Fibroblast of lung (primary cell): ENCODE measurements at regions not wholly inside any gene's neighbourhood (a gene's known extent, or its start where the extent isn't known, plus 50 kb on each side); places are given as distances from the start of the nearest gene placed in this dataset.

Experiments
- EZH2 ChIP-seq: IDR thresholded peaks from 2 replicates; pipeline ENCODE4 v1.5.1; 2012; ENCODE audit warnings: low read length, control low read depth, mild to moderate bottlenecking; ENCODE audit errors: missing control alignments
- TF ChIP-seq, protein P1 (sequence below), 2 donors: IDR thresholded peaks in 1 of 2; conservative IDR thresholded peaks in 1 of 2; 1 replicate in 1 of 2; 2 replicates in 1 of 2; pipeline ENCODE4 v1.5.1; 2011 to 2012; ENCODE audit warnings: low read length in 2 of 2, control low read depth in 1 of 2, inconsistent platforms in 1 of 2, low read depth in 1 of 2, mild to moderate bottlenecking in 1 of 2

DNA sequence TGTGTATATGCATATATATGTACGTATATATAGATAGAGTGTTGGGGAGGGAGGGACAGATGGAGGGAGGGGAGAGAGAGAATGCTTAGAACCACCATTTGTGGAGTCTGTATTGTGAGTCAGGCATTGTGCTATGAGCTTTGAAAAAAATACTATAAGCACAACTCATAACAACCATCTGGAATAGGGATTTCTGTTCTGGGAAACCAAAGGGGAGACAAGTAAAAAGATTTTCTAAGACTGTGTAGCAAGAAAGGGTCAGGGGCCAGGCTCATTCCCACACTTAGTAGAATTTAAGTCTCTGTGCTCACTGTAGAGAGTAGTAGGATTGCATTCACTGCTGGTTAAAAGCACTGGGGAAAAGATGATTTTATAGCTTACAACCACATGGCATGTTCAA, 202.3 kb upstream of the SGCD start:
- TF ChIP-seq, protein P1, sequence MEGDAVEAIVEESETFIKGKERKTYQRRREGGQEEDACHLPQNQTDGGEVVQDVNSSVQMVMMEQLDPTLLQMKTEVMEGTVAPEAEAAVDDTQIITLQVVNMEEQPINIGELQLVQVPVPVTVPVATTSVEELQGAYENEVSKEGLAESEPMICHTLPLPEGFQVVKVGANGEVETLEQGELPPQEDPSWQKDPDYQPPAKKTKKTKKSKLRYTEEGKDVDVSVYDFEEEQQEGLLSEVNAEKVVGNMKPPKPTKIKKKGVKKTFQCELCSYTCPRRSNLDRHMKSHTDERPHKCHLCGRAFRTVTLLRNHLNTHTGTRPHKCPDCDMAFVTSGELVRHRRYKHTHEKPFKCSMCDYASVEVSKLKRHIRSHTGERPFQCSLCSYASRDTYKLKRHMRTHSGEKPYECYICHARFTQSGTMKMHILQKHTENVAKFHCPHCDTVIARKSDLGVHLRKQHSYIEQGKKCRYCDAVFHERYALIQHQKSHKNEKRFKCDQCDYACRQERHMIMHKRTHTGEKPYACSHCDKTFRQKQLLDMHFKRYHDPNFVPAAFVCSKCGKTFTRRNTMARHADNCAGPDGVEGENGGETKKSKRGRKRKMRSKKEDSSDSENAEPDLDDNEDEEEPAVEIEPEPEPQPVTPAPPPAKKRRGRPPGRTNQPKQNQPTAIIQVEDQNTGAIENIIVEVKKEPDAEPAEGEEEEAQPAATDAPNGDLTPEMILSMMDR (conservative IDR thresholded peaks at IDR 0.05 in 1 of 2, IDR thresholded peaks at IDR 0.05 in 1 of 2; ENCODE audit: low read depth in 1 of 2, low read length in 2 of 2) = no peak
- no peak for TF ChIP-seq EZH2
